Lower leg skin (tissue), 3 donors: ENCODE measurements at regions not wholly inside any gene's neighbourhood (a gene's known extent, or its start where the extent isn't known, plus 50 kb on each side); places are given as distances from the start of the nearest gene placed in this dataset.

Experiments used
- CTCF ChIP-seq, 3 donors: fragments of 450-650 bp; IDR thresholded peaks; one replicate each; pipeline ENCODE4 v1.5.1; 2016; ENCODE audit warnings: antibody characterized with exemption in 3 of 3, mild to moderate bottlenecking in 3 of 3, moderate library complexity in 2 of 3
- POLR2A ChIP-seq, 2 donors: fragments of 450-650 bp; IDR thresholded peaks; one replicate each; pipeline ENCODE4 v1.6.1; 2016 to 2017; ENCODE audit warnings: antibody characterized with exemption in 2 of 2, mild to moderate bottlenecking in 1 of 2, moderate library complexity in 1 of 2

- TF ChIP-seq POLR2A (IDR thresholded peaks at IDR 0.05) (no peak), CTCF (IDR thresholded peaks at IDR 0.05) (no peak)
Measured at GRCh38 chr16:77645764-77646163, 76.5 kb upstream of the NUDT7 start.
